ENCODE measurements at regions not wholly inside any gene's neighbourhood (a gene's known extent, or its start where the extent isn't known, plus 50 kb on each side); places are given as distances from the start of the nearest gene placed in this dataset.
A peak's percentile ranks its signal among the peaks of the same experiment; 100 is the strongest.

DNA sequence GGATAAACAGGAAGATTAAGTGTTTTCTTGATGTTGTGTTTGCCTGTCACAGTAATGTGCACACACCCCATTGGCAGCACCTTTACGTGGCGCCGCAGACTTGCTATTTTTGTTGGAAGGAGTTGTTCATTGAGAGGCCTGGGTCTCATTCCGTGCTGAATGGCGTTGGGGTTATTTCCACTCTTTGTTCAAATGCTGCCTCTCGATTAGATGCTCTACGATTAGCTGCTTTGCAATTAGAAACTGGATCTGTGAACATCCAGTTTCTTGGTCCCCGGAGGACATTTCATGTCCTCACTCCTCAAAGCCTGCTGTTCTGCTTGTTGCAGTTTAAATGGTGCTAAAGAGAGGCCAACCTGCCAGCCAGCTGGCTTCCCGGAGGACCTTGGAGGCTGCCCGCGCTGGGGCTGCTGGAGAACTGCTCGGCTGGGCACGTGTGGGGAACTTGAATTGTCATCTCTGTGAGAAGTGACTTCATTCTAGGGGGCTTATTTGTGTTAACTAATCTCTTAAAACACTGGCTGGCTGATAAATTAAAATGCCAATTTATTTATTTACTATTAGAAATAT is 117.4 kb upstream of the NABP1 start:
- DNase-seq (ENCODE audit: low read depth) = no peak

DNA sequence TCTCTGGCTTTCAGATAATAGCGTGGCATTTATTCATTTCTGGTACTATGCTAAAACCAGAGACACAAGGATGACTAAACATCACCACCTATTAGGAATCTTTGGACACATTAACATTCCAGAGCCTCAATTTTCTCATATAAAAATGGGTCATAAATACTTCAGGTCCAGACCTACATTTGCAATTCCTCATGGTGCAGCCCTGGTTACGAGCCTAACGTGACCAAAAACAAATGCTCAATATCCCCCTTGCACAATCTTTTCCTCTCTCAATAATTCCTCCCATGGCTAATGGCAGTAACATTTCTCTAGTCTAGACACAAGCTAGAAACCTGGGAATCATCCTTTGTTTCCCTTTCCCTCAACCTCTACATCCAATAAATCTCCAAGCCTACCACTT is 112.8 kb upstream of the NABP1 start:
- no peak for DNase-seq (ENCODE audit: low read depth)

DNA sequence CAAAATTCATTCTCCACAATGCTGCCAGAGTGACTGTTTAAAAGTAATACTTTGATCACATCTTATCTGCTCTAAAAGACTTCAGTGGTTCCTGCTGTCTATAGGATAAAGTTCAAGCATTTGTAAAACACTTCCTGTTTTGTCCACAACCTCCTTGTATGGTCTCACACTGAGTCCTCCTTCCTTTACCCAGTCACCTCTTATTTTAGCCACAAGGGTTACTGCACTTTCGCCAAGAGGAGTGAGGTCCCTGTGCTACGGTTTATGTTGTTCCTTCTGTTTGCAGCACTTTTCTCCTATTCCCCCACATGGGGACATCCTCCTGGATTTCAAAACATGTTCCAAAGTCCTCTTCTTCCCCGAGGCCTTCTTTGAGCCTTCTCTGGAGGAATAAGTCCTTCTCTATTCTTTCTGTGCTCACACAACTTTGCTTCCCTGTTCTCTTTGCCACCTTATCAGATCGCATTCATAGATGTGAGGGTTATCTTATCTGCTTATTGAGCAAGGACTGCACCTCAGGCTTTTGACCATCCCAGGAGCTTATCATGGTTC is 112.2 kb upstream of the NABP1 start:
- no peak for DNase-seq (ENCODE audit: low read depth)

DNA sequence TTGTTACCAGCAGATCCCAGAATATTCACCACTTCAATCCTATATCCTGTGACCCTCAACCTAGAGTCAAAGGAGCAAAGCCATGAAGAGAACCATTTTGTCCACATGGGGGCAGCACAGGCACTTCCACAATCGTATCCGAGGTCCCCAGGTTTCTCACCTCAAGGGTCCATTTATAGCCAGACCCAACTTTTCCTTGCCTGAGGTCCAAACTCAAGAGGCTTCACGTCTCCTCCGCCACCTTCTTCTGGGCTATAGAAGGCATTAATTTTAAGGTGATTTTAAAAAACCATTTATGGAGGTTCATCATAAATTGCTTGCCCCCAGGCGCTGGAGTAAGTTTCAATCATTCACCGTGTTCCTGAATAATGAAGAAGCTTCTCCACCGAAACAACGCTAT is 111.6 kb upstream of the NABP1 start:
- no peak for DNase-seq (ENCODE audit: low read depth)

DNA sequence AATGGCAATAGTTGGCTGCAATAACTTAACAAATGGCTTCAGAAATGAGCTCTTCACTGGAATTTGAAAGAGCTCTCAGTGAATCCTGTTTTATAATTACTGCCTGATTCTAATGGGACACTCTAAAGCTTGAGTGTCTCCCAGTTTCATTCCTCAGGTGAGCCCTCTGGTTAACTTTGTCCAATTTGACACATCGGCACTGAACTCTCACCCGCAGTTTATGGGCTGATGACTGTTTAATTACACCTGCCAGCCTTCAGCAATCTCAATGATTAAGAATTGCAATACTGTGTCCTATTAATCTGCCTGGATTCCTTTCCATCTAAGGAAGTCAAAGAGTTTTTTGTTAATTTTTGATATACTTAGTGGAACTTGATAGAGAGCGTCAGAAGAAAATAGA is 110.7 kb upstream of the NABP1 start:
- DNase-seq (ENCODE audit: low read depth) = no peak

DNA sequence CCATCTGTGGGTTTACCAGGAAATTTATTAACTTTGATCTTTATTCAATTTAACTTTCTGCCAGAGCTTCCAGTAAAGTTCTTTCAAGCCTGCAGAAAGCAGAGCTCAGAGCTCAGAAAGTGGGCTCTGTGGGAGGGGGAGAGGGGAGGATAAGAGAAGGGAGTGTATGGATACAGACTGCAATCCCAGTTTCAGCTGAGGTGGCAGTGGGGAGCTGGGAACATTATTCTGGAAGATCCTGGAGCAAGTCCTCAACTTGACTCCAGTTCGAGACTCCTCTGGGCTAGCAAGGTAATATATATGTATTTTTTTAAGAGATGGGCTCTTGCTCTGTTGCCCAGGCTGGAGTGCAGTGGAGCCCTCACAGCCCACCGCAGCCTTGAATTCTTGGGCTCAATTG is 108.9 kb upstream of the NABP1 start:
- no peak for DNase-seq (ENCODE audit: low read depth)

DNA sequence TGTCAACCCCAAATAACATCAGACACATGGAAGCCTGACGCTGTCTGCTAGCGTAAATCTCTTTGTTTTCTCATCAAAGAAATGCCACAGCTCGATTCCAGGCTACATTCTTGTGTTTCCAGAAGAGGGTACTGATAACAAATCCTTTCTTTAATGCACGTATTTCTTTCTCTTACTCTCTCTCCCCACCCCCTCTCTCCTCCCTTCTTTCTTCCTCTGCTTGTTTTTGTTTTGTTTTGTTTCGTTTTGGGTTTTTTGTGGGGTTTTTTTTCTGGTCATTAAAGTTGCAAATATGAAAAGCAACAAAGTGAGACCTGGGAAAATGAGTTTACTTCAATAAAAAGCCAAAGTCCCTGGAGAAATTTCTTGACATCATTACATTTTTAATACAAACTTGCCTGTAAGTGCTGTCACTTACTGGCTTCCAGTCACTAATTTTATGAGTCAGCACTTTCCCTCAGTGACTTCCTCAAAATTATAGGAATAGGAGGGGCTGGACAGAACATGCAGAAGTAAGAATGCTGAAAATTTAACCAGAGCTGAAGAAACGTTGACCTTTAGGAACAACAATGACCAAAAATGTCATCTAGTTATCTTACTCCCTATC is 106.7 kb upstream of the NABP1 start:
- no peak for DNase-seq (ENCODE audit: low read depth)

DNA sequence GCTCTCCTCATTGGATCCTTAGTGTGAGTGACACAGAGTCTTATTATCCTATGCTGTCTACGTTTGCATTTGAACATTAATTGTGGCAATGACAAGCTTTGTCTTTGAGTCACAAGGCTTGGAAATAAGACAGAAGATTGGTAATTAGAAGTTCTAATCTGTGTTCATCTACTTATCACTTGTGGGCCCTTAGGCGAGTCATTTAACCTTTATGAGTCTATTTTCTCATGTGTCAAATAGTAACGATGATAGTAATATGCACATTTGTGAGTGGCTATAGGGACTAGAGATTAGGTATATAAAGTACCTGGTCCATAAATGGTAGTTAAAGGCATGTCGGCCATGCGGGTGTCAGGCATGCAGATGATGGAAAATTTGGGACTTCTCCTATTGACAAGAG is 105.6 kb upstream of the NABP1 start:
- DNase-seq (ENCODE audit: low read depth) = no peak

DNA sequence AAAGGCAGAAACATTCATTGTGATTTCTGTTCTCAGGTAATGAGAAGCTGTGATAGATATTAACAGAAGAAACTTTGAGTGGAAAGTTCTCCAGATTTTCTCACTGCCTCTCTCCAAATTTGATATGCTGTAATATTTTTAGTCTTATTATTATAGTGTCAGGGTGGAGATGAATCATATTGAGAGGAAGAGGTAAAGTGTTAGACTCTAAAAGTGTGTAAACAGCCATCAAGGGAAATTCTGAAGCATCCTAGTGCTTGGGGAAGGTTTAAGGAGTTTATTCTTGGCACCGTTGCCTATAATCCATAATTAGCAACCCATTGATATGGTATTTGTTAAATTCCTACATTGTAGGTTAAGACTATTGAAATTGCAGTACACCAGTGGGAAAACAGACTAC is 104.7 kb upstream of the NABP1 start:
- DNase-seq (ENCODE audit: low read depth) = no peak

DNA sequence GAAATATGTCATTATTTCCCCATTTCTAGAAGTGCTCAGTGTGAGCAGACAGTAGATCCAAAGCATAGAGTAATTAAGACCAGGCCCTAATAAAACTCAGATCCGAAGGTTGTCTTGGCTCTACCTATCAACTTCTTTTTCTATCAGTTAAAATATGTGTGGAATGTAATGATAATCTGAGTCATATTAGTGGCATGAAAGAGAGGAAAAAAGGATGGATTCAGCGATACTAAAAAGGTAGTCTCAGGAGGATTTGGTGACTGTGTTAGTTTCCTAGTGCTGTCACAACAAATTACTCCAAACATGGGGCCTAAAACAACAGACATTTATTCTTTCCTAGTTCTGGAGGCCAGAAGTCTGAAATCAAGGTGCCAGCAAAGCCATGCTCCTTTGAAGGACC is 103.7 kb upstream of the NABP1 start:
- peak; percentile 73 for DNase-seq (ENCODE audit: low read depth)

DNA sequence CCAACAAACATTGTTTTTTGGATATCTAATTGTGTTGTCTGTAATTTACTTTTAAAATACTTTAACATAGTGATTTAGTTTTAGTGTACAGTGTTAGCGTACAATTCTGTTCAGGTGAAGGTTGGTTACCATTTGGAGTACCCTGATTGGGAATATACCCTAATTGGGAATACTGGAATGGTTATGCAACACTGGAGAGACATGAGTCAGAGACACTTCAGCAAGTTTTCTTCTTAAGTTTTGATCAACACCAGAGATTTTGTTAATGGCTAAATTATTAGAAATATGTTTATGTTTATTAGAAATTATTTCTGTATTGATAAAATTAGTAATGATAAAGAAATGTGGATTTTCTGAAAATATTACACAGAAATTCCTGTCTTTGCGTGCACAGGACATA is 100.3 kb upstream of the NABP1 start:
- no peak for DNase-seq (ENCODE audit: low read depth)

DNA sequence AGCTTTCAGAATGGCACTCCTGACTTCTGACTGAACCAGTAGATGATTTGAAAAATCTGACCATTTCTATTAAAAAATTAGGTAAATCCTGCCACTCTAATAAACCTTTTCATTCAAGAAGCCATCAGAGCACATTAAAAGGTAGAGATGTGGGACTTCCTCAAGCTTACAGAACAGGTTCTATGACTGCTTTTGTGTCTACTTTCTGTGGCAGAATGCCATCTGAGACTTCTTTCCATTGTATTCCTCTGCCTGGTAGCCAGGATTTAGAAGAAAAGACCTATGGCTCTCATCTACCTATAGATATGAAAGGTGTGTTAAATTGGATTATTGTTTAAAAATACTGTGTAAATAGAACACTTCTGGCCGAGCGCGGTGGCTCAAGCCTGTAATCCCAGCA is 99.9 kb upstream of the NABP1 start:
- DNase-seq (ENCODE audit: low read depth) = no peak

DNA sequence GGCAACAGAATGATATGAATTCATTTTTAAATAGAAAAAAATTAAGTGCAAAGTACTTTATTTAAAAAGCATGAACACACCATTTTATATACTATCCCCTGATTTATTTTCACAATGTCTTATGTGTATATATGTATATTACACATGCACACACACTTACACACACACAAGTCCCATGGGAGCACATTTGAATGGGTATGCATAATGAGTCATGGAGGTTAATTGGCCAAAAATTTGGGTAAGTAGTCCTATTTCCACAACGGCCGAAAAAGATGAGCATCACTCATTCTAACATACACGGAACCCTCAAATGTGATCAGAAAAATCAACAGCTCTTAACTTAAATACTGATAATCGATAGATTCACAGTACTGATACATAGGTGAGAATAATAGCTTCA is 97.4 kb upstream of the NABP1 start:
- peak; percentile 55 for DNase-seq (ENCODE audit: low read depth)

DNA sequence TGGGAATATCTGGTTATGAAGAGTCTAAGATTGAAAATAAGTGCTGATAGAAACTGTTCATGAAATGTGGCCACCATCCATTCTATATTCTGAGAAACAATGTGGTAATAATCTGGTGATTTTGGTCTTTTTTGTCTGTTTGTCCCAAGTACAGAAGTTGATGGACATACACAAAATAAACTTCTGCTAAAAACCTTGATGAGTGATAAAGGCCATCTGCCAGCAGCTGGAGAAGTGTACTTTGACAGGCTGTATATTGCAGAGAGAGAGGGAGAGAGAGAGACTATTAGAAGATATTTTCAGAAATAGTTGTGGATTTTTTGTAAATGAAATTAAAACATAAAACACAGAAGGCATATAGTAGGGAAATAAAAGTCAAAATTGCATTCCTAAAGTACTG is 96.9 kb upstream of the NABP1 start:
- no peak for DNase-seq (ENCODE audit: low read depth)

DNA sequence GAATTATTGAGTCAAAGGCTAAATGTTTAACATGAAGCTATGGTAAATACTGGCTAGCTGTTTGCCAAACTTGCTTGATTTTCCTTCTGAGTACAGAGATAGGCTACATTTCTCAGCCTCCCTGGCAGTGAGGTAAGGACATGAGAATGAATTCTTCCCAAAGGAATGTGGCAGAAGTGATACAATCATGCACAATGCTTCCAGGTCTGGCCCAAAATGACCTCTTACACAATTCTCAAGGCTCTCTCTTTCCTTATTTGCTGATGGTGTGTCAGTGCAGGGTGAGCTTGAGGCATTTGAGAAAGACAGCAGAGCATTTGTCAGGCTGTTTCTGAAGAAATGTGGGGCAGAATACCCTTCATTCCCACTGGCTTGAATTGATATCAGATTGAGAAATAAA is 95.6 kb upstream of the NABP1 start:
- DNase-seq (ENCODE audit: low read depth) = peak; percentile 98

DNA sequence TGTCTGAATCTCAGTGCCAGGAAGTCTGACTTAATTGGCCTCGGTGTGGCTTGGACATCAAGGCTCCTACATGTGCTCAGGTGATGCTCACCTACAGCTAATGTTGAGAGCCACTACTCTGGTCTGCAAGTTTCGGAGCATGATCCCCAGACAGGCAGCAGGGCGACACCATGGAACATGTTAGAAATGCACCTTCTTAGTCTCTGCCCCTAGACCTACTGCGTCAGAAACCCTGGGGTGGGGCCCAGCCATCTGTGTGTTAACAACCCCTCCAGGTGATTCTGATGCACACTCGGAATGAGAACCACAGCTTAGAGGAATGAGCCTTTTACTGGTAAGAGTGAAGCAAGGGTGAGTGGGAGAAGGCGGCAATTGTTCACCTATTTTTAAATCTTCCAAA is 86.9 kb upstream of the NABP1 start:
- no peak for DNase-seq (ENCODE audit: low read depth)

DNA sequence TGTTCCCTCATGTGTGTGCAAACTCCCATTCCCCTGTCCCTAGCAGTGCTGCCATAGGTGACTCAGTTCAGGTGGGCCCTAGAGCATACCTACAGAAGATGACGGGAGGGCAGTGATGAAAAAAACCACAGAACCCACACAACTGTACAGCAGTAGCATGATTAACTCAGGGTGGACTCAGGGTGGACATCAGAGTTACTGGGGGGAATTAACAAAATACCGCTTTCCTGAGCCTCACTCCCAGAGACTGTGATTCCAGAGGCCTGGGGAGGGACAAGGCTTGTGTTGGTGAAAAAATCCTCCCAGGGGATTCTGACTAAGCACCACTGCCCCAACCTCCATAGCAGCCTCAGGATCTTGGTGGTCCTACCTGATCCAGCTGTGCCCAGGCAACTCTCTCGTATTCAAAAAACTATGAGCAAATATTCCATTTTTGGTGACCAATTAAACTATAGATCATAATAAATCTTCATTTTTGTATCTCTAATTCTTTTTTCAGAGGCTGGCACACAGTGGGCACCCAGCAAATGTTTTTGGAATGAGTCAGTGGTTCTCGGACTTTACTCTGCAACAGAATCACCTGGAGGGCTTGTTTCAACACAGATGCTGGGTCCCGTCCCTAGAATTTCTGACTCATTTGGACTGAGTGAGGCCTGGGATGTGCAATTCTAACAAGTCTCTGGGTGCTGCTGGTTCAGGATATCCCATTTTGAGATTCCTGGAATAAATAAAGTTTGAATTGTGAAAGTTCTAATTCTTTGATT is 84.1 kb upstream of the NABP1 start:
- DNase-seq (ENCODE audit: low read depth) = peak; percentile 87

DNA sequence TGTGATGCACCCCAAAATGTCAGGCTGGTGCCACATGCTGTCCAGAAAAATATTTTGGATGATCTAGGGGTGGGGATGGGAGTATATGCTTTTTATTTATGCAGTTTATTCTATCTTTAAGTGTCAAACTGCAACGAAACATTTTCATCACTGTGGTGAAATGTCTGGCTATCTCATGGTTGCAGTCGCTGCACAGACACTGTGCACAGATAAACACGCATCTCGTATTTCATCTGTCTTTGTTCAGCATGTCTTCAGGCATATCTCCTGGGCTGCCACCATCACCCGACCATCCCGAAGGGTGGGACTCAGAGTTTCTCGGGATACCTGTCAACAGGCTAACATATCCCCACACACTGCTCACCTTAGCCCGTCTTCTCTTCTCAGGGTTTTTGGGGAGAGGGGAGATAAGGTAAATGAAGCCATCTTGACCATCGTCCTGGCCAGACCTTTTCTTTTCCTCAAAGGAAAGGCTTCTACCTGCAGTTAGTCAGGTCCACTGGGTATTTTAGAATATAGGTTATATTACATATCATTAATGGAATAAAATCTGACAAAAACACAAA is 80.7 kb upstream of the NABP1 start:
- no peak for DNase-seq (ENCODE audit: low read depth)

DNA sequence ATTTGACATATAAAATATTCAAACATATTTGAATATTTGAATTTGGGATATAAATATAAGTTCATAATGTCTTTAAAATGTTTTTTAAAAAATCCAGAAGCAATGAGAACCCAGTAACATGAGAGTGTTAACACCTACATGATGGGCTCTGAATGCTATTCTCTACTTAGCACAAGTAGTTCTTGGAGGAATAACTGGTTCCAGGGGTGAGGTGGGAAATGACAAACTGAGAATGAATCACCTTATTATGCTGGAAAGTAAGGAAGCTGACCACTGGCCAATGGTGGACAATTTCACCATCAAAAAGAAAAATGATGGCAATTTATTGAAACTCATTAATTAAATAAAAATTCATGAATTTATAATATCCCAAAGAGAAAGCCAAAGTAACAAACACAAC is 79.6 kb upstream of the NABP1 start:
- no peak for DNase-seq (ENCODE audit: low read depth)

DNA sequence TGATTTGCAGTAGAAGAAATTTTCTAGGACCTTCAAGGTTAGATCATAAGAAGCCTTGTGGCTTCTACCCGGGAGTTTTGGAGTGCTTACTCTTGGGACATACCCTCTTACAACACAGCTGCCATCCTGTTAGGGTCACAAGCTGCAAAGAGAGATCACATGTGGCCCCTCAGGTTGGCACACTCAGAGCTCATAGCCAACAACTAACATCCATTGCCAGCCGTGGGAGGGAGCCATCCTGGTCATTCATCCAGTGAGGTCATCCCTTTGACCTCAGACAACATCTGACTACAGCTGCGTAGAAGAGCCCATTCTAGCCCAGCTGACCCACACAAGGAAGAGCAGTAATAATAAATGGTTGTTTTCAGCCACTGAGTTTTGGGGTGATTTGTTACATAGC is 76.9 kb upstream of the NABP1 start:
- DNase-seq (ENCODE audit: low read depth) = no peak

DNA sequence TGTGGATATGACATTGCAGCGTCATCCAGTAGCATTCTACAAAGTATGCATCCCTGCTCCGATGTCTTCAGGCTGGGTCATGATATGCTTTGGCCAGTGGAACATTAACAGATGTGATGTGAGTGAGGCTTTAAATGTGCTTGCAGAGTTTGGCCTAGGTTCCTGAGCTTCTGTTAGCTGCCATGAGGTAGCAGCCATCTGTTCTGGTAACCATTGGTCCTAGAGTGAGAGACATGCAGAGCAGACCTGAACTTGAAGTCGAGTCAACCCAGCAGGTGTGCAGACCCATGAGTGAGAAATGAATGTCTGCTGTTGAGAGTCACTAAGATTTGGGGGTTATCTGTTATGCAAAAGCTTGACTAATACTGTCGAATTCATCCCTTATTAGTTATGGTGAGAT is 73.8 kb upstream of the NABP1 start:
- no peak for DNase-seq (ENCODE audit: low read depth)

DNA sequence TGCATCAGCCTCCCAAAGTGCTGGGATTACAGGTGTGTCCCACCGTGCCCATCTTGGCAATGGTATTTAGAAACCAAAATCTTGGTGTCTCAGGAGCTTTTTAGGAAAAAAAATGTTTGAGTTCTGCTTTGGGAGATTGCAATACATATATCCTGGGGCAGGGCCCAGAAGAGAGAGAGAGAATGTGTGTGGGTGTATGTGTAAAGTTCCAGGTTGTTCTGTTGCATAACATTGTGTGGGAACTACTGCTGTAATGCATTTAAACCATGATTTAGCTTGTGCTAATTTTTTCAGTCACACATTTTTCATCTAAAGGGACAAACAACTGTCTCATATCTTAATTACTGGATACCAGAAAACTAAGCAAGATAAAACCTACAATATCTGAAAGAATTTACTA is 70.8 kb upstream of the NABP1 start:
- no peak for DNase-seq (ENCODE audit: low read depth)

DNA sequence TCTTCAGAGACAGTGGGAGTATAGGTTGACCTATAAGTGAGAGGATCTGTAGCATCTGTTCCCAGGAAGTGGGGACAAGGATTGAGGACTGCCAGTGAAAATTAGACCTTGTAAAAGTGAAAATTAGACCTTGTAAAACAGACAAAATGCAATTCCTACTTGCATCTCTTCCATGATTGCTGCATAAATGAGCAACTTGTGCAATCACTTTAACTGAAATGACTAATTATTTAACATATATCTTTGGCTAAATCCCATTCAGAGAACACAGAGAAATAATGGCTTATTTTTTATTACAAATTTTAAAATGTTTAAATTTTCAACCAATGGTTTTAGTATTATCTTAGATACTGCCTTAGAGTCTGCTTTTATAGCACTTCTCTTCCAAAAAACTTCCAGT is 67.2 kb upstream of the NABP1 start:
- no peak for DNase-seq (ENCODE audit: low read depth)

Measured in HS-5 (cell line).